ENCODE measurements at regions not wholly inside any gene's neighbourhood (a gene's known extent, or its start where the extent isn't known, plus 50 kb on each side); places are given as distances from the start of the nearest gene placed in this dataset.

- POLR2A ChIA-PET, result no interaction called here
- no peak overlapping the region for H3K4me3 ChIP-seq (ENCODE audit: low read depth, low read length)
- CTCF ChIA-PET, result no interaction called here
- DNase-seq (ENCODE audit: low read depth, low spot score), result no peak
- H3K9me3 ChIP-seq (ENCODE audit: control insufficient read depth, insufficient read depth, low read length), result no peaks in the 10 kb centered on the region
- H3K27me3 ChIP-seq (ENCODE audit: control insufficient read depth, insufficient read depth, low read length), result no peaks in the 10 kb centered on the region
- no peak overlapping the region for H3K27ac ChIP-seq (ENCODE audit: low read depth, low read length)
- no peak for TF ChIP-seq CTCF (IDR thresholded peaks at IDR 0.05; ENCODE audit: low read depth, low read length)
These were observed 83.1 kb downstream of the MAGED1 start for GRCh38 chrX:51976503-51976902.

Measured in AG04450 (cell line).